Fibroblast of peridontal ligament (primary cell): ENCODE measurements at regions not wholly inside any gene's neighbourhood (a gene's known extent, or its start where the extent isn't known, plus 50 kb on each side); places are given as distances from the start of the nearest gene placed in this dataset.

ENCODE experiments used
- DNase-seq: peaks from one replicate; pipeline ENCODE4 v3.0.0-alpha.2; 2010; ENCODE audit errors: extremely low read depth

GRCh38 chr1:90494748-90495282 is 222.3 kb downstream of the BARHL2 start:
- DNase-seq: no peak

GRCh38 chr1:90488451-90488850 is 228.7 kb downstream of the BARHL2 start:
- no peak for DNase-seq

- no peak for DNase-seq
Observed at GRCh38 chr1:90486996-90487395, 230.1 kb downstream of the BARHL2 start.

GRCh38 chr1:90486134-90486824 is 230.8 kb downstream of the BARHL2 start:
- DNase-seq: no peak

- DNase-seq: no peak
Observed at GRCh38 chr1:90480271-90480835, 236.7 kb downstream of the BARHL2 start.

- DNase-seq: no peak
Observed at GRCh38 chr1:90476994-90477393, 240.1 kb downstream of the BARHL2 start.

GRCh38 chr1:90476411-90476810 is 240.7 kb downstream of the BARHL2 start:
- no peak for DNase-seq

GRCh38 chr1:90475631-90476030 is 241.5 kb downstream of the BARHL2 start:
- DNase-seq: peak; percentile 2

- DNase-seq: no peak
Observed at GRCh38 chr1:90474731-90475130, 242.4 kb downstream of the BARHL2 start.

GRCh38 chr1:90474158-90474557 is 242.9 kb downstream of the BARHL2 start:
- no peak for DNase-seq

GRCh38 chr1:90472775-90473174 is 244.3 kb downstream of the BARHL2 start:
- DNase-seq: no peak

GRCh38 chr1:90459570-90459969 is 257.5 kb downstream of the BARHL2 start:
- DNase-seq: no peak

- no peak for DNase-seq
Observed at GRCh38 chr1:90457985-90458384, 259.1 kb downstream of the BARHL2 start.

- DNase-seq: no peak
Observed at GRCh38 chr1:90452491-90452890, 264.6 kb downstream of the BARHL2 start.

- DNase-seq: no peak
Observed at GRCh38 chr1:90443354-90443753, 273.7 kb downstream of the BARHL2 start.

GRCh38 chr1:90435351-90435750 is 281.8 kb downstream of the BARHL2 start:
- DNase-seq: no peak

- DNase-seq: no peak
Observed at GRCh38 chr1:90434460-90434859, 282.6 kb downstream of the BARHL2 start.

GRCh38 chr1:90417126-90417525 is 300.0 kb downstream of the BARHL2 start:
- DNase-seq: no peak

GRCh38 chr1:90414201-90414600 is 302.9 kb downstream of the BARHL2 start:
- DNase-seq: no peak

- DNase-seq: no peak
Observed at GRCh38 chr1:90413519-90413918, 303.6 kb downstream of the BARHL2 start.

- no peak for DNase-seq
Observed at GRCh38 chr1:90412563-90412962, 304.5 kb downstream of the BARHL2 start.

GRCh38 chr1:90411185-90411584 is 305.9 kb downstream of the BARHL2 start:
- DNase-seq: no peak

GRCh38 chr1:90407737-90408136 is 309.4 kb downstream of the BARHL2 start:
- no peak for DNase-seq

GRCh38 chr1:90405726-90406125 is 311.4 kb downstream of the BARHL2 start:
- no peak for DNase-seq
